GM23338 (cell line): ENCODE measurements at regions not wholly inside any gene's neighbourhood (a gene's known extent, or its start where the extent isn't known, plus 50 kb on each side); places are given as distances from the start of the nearest gene placed in this dataset.

Experiments
- ATAC-seq: fragments of 200-7000 bp; cut with Tn5 transposase; 3 replicates; pipeline ENCODE4 v1.9.1; 2020
- DNase-seq: peaks from one replicate; pipeline ENCODE4 v3.0.0-alpha.2; 2015; ENCODE audit warnings: low spot score
- H2AFZ ChIP-seq: fragments of 200-600 bp; sonication (generic); 2 replicates; pipeline ENCODE4 v1.8.0; 2016; ENCODE audit warnings: antibody characterized with exemption, mild to moderate bottlenecking, moderate library complexity
- H3F3A ChIP-seq: fragments of 200-600 bp; sonication (generic); replicated peaks from 2 replicates; pipeline ENCODE4 v1.8.0; 2017; ENCODE audit warnings: antibody characterized with exemption, mixed run types, low read depth
- H3K27ac ChIP-seq: fragments of 200-600 bp; sonication (generic); 2 replicates; pipeline ENCODE4 v1.6.1; 2016; ENCODE audit warnings: low read depth
- H3K27me3 ChIP-seq: fragments of 200-600 bp; sonication (generic); 2 replicates; pipeline ENCODE4 v1.8.0; 2016; ENCODE audit warnings: mild to moderate bottlenecking, mixed run types, moderate library complexity; ENCODE audit not compliant: insufficient read depth
- H3K36me3 ChIP-seq: fragments of 200-600 bp; sonication (generic); 2 replicates; pipeline ENCODE4 v1.8.0; 2016; ENCODE audit warnings: mild to moderate bottlenecking; ENCODE audit not compliant: insufficient read depth
- H3K4me1 ChIP-seq: fragments of 200-600 bp; sonication (generic); 2 replicates; pipeline ENCODE4 v1.8.0; 2016; ENCODE audit warnings: mild to moderate bottlenecking, moderate library complexity; ENCODE audit not compliant: insufficient read depth
- H3K4me2 ChIP-seq: fragments of 200-600 bp; sonication (generic); 2 replicates; pipeline ENCODE4 v1.7.1; 2017; ENCODE audit warnings: mixed run types
- H3K4me3 ChIP-seq: fragments of 200-600 bp; sonication (generic); 2 replicates; pipeline ENCODE4 v1.6.1; 2016; ENCODE audit warnings: mixed run types
- H3K79me2 ChIP-seq: fragments of 200-600 bp; sonication (generic); replicated peaks from 2 replicates; pipeline ENCODE4 v1.8.0; 2017; ENCODE audit warnings: mild to moderate bottlenecking; ENCODE audit not compliant: insufficient read depth
- H3K9me2 ChIP-seq: fragments of 200-600 bp; sonication (generic); 2 replicates; pipeline ENCODE4 v1.8.0; 2017; ENCODE audit not compliant: insufficient read depth
- H4K20me1 ChIP-seq: fragments of 200-600 bp; sonication (generic); replicated peaks from 2 replicates; pipeline ENCODE4 v1.8.0; 2017; ENCODE audit warnings: mild to moderate bottlenecking; ENCODE audit not compliant: insufficient read depth
- H3K27ac Mint-ChIP-seq: 2 replicates; pipeline ENCODE4 v1.8.0; 2020; ENCODE audit warnings: inconsistent platforms, mild to moderate bottlenecking, moderate library complexity, mixed read lengths
- H3K27me3 Mint-ChIP-seq: 3 replicates; pipeline ENCODE4 v1.8.0; 2022; ENCODE audit warnings: low read depth, mild to moderate bottlenecking, moderate library complexity, mixed read lengths, inconsistent platforms; ENCODE audit not compliant: insufficient read depth, poor library complexity
- H3K36me3 Mint-ChIP-seq: 3 replicates; pipeline ENCODE4 v1.8.0; 2021; ENCODE audit warnings: low read depth, mild to moderate bottlenecking, inconsistent platforms, moderate library complexity, mixed read lengths
- H3K4me1 Mint-ChIP-seq: 3 replicates; pipeline ENCODE4 v1.8.0; 2020; ENCODE audit warnings: mild to moderate bottlenecking, inconsistent platforms, mixed read lengths
- H3K4me3 Mint-ChIP-seq: 3 replicates; pipeline ENCODE4 v1.8.0; 2021; ENCODE audit warnings: moderate library complexity, mild to moderate bottlenecking, inconsistent platforms, mixed read lengths
- H3K9me3 Mint-ChIP-seq: 3 replicates; pipeline ENCODE4 v1.8.0; 2020; ENCODE audit warnings: moderate library complexity, mild to moderate bottlenecking, inconsistent platforms, mixed read lengths
- CREB1 ChIP-seq: fragments of 250-450 bp; sonication (Bioruptor Pico); IDR thresholded peaks from 2 replicates; pipeline ENCODE4 v1.5.0; 2020; ENCODE audit warnings: low read depth, mild to moderate bottlenecking, moderate library complexity
- EZH2 ChIP-seq: fragments of 200-600 bp; sonication (generic); IDR thresholded peaks from one replicate; pipeline ENCODE4 v1.8.0; 2017; ENCODE audit warnings: antibody characterized with exemption, mild to moderate bottlenecking, low read depth; ENCODE audit not compliant: unreplicated experiment
- EZH2phosphoT487 ChIP-seq: fragments of 200-600 bp; sonication (generic); IDR thresholded peaks from one replicate; pipeline ENCODE4 v1.8.1; 2018; ENCODE audit warnings: antibody characterized with exemption; ENCODE audit not compliant: unreplicated experiment
- JUNB ChIP-seq: IDR thresholded peaks from one replicate; pipeline ENCODE4 v1.6.1; 2016; ENCODE audit warnings: antibody characterized with exemption; ENCODE audit not compliant: unreplicated experiment
- NANOG ChIP-seq: IDR thresholded peaks from 2 replicates; pipeline ENCODE4 v1.6.1; 2016; ENCODE audit warnings: antibody characterized with exemption, borderline replicate concordance
- POLR2AphosphoS5 ChIP-seq: IDR thresholded peaks from 2 replicates; pipeline ENCODE4 v1.6.1; 2016; ENCODE audit warnings: antibody characterized with exemption, low read depth
- STAT1 ChIP-seq: IDR thresholded peaks from one replicate; pipeline ENCODE4 v1.6.1; 2016; ENCODE audit warnings: antibody characterized with exemption; ENCODE audit not compliant: unreplicated experiment
- ZNF114 ChIP-seq: fragments of 250-450 bp; sonication (Bioruptor Pico); IDR thresholded peaks from 2 replicates; pipeline ENCODE4 v1.5.0; 2020; ENCODE audit warnings: mild to moderate bottlenecking, moderate library complexity
- ZNF331 ChIP-seq: fragments of 250-450 bp; sonication (Bioruptor Pico); IDR thresholded peaks from 2 replicates; pipeline ENCODE4 v1.5.0; 2020; ENCODE audit warnings: low read depth, mild to moderate bottlenecking, moderate library complexity
- TF ChIP-seq, protein P1 (sequence below): IDR thresholded peaks from one replicate; pipeline ENCODE4 v1.6.1; 2018; ENCODE audit warnings: antibody characterized with exemption; ENCODE audit not compliant: unreplicated experiment
- TF ChIP-seq, protein P2 (sequence below): fragments of 250-450 bp; sonication (Bioruptor Pico); IDR thresholded peaks from 2 replicates; pipeline ENCODE4 v1.5.0; 2020; ENCODE audit warnings: mild to moderate bottlenecking, moderate library complexity
- TF ChIP-seq, protein P3 (sequence below): IDR thresholded peaks from 2 replicates; pipeline ENCODE4 v1.6.1; 2016; ENCODE audit warnings: antibody characterized with exemption
- TF ChIP-seq, protein P4 (sequence below), 2 experiments: fragments of 200-600 bp in 1 of 2; sonication (generic) in 1 of 2; conservative IDR thresholded peaks; 2 replicates each; pipeline versions ENCODE4 v1.5.1 to v1.6.1; 2016 to 2017; ENCODE audit warnings: antibody characterized with exemption in 2 of 2, low read depth in 2 of 2, mild to moderate bottlenecking in 2 of 2, moderate library complexity in 1 of 2

DNA sequence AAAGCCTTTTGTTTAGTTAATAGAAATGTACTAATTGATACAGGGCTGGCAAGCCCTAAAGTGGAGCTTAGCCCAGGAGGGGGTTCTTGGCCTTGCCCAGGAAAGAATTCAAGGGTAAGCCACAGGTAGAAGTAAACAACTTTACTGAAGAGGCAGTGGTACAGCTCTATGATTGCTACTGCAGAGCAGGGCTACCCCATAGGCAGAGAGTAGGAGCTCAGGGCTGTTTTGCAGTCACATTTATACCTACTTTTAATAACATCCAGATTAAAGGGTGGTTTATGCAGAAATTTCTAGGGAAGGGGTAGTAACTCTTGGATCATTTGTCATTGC is 680.4 kb upstream of the GJE1 start:
- TF ChIP-seq ZNF331 (CRISPR knock-in tag) (no peak), ZNF114 (CRISPR knock-in tag) (no peak), EZH2phosphoT487 (no peak), NANOG (no peak), CREB1 (CRISPR knock-in tag) (no peak), STAT1 (no peak), POLR2AphosphoS5 (no peak), EZH2 (no peak), JUNB (no peak)
- TF ChIP-seq, protein P1, sequence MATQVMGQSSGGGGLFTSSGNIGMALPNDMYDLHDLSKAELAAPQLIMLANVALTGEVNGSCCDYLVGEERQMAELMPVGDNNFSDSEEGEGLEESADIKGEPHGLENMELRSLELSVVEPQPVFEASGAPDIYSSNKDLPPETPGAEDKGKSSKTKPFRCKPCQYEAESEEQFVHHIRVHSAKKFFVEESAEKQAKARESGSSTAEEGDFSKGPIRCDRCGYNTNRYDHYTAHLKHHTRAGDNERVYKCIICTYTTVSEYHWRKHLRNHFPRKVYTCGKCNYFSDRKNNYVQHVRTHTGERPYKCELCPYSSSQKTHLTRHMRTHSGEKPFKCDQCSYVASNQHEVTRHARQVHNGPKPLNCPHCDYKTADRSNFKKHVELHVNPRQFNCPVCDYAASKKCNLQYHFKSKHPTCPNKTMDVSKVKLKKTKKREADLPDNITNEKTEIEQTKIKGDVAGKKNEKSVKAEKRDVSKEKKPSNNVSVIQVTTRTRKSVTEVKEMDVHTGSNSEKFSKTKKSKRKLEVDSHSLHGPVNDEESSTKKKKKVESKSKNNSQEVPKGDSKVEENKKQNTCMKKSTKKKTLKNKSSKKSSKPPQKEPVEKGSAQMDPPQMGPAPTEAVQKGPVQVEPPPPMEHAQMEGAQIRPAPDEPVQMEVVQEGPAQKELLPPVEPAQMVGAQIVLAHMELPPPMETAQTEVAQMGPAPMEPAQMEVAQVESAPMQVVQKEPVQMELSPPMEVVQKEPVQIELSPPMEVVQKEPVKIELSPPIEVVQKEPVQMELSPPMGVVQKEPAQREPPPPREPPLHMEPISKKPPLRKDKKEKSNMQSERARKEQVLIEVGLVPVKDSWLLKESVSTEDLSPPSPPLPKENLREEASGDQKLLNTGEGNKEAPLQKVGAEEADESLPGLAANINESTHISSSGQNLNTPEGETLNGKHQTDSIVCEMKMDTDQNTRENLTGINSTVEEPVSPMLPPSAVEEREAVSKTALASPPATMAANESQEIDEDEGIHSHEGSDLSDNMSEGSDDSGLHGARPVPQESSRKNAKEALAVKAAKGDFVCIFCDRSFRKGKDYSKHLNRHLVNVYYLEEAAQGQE = no peak
- TF ChIP-seq, protein P2, sequence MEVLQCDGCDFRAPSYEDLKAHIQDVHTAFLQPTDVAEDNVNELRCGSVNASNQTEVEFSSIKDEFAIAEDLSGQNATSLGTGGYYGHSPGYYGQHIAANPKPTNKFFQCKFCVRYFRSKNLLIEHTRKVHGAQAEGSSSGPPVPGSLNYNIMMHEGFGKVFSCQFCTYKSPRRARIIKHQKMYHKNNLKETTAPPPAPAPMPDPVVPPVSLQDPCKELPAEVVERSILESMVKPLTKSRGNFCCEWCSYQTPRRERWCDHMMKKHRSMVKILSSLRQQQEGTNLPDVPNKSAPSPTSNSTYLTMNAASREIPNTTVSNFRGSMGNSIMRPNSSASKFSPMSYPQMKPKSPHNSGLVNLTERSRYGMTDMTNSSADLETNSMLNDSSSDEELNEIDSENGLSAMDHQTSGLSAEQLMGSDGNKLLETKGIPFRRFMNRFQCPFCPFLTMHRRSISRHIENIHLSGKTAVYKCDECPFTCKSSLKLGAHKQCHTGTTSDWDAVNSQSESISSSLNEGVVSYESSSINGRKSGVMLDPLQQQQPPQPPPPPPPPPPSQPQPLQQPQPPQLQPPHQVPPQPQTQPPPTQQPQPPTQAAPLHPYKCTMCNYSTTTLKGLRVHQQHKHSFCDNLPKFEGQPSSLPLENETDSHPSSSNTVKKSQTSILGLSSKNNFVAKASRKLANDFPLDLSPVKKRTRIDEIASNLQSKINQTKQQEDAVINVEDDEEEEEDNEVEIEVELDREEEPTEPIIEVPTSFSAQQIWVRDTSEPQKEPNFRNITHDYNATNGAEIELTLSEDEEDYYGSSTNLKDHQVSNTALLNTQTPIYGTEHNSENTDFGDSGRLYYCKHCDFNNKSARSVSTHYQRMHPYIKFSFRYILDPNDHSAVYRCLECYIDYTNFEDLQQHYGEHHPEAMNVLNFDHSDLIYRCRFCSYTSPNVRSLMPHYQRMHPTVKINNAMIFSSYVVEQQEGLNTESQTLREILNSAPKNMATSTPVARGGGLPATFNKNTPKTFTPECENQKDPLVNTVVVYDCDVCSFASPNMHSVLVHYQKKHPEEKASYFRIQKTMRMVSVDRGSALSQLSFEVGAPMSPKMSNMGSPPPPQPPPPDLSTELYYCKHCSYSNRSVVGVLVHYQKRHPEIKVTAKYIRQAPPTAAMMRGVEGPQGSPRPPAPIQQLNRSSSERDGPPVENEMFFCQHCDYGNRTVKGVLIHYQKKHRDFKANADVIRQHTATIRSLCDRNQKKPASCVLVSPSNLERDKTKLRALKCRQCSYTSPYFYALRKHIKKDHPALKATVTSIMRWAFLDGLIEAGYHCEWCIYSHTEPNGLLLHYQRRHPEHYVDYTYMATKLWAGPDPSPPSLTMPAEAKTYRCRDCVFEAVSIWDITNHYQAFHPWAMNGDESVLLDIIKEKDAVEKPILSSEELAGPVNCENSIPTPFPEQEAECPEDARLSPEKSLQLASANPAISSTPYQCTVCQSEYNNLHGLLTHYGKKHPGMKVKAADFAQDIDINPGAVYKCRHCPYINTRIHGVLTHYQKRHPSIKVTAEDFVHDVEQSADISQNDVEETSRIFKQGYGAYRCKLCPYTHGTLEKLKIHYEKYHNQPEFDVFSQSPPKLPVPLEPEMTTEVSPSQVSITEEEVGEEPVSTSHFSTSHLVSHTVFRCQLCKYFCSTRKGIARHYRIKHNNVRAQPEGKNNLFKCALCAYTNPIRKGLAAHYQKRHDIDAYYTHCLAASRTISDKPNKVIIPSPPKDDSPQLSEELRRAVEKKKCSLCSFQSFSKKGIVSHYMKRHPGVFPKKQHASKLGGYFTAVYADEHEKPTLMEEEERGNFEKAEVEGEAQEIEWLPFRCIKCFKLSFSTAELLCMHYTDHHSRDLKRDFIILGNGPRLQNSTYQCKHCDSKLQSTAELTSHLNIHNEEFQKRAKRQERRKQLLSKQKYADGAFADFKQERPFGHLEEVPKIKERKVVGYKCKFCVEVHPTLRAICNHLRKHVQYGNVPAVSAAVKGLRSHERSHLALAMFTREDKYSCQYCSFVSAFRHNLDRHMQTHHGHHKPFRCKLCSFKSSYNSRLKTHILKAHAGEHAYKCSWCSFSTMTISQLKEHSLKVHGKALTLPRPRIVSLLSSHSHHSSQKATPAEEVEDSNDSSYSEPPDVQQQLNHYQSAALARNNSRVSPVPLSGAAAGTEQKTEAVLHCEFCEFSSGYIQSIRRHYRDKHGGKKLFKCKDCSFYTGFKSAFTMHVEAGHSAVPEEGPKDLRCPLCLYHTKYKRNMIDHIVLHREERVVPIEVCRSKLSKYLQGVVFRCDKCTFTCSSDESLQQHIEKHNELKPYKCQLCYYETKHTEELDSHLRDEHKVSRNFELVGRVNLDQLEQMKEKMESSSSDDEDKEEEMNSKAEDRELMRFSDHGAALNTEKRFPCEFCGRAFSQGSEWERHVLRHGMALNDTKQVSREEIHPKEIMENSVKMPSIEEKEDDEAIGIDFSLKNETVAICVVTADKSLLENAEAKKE (CRISPR knock-in tag) = no peak
- TF ChIP-seq, protein P3, sequence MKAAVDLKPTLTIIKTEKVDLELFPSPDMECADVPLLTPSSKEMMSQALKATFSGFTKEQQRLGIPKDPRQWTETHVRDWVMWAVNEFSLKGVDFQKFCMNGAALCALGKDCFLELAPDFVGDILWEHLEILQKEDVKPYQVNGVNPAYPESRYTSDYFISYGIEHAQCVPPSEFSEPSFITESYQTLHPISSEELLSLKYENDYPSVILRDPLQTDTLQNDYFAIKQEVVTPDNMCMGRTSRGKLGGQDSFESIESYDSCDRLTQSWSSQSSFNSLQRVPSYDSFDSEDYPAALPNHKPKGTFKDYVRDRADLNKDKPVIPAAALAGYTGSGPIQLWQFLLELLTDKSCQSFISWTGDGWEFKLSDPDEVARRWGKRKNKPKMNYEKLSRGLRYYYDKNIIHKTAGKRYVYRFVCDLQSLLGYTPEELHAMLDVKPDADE = no peak
- TF ChIP-seq, protein P4, sequence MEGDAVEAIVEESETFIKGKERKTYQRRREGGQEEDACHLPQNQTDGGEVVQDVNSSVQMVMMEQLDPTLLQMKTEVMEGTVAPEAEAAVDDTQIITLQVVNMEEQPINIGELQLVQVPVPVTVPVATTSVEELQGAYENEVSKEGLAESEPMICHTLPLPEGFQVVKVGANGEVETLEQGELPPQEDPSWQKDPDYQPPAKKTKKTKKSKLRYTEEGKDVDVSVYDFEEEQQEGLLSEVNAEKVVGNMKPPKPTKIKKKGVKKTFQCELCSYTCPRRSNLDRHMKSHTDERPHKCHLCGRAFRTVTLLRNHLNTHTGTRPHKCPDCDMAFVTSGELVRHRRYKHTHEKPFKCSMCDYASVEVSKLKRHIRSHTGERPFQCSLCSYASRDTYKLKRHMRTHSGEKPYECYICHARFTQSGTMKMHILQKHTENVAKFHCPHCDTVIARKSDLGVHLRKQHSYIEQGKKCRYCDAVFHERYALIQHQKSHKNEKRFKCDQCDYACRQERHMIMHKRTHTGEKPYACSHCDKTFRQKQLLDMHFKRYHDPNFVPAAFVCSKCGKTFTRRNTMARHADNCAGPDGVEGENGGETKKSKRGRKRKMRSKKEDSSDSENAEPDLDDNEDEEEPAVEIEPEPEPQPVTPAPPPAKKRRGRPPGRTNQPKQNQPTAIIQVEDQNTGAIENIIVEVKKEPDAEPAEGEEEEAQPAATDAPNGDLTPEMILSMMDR (conservative IDR thresholded peaks at IDR 0.05; ENCODE audit: low read depth in 2 of 2) = no peak
- H3K27ac ChIP-seq = no peak overlapping the region
- no peaks in the 10 kb centered on the region for H3K36me3 ChIP-seq
- ATAC-seq (no peak), DNase-seq (no peak)
- H3K4me3 ChIP-seq = no peak overlapping the region
- no peak overlapping the region for H3K27ac Mint-ChIP-seq
- H3K27me3 Mint-ChIP-seq = no peaks in the 10 kb centered on the region
- H2AFZ ChIP-seq = no peak overlapping the region
- H3K4me1 Mint-ChIP-seq = peaks cover 17% of the 10 kb centered on the region
- peaks cover 27% of the 10 kb centered on the region for H3K36me3 Mint-ChIP-seq
- H3K9me3 Mint-ChIP-seq = peaks cover 7% of the 10 kb centered on the region; the same call in 2 of the 3 replicates
- H3K4me1 ChIP-seq = peaks cover 14% of the 10 kb centered on the region
- no peak overlapping the region for H3K4me2 ChIP-seq
- no peaks in the 10 kb centered on the region for H3F3A ChIP-seq
- H4K20me1 ChIP-seq = no peaks in the 10 kb centered on the region
- H3K9me2 ChIP-seq = peaks cover 17% of the 10 kb centered on the region; the same call in 1 of the 2 replicates
- no peaks in the 10 kb centered on the region for H3K27me3 ChIP-seq
- H3K79me2 ChIP-seq = no peaks in the 10 kb centered on the region
- no peak overlapping the region for H3K4me3 Mint-ChIP-seq
